ENCODE measurements at regions not wholly inside any gene's neighbourhood (a gene's known extent, or its start where the extent isn't known, plus 50 kb on each side); places are given as distances from the start of the nearest gene placed in this dataset.

GRCh38 chr13:106061781-106062180 lies 473.7 kb downstream of the EFNB2 start:
- H3K27ac ChIP-seq = no peak overlapping the region

GRCh38 chr13:106056851-106057250 lies 478.6 kb downstream of the EFNB2 start:
- Histone ChIP-seq H3K36me3 (no peaks in the 10 kb centered on the region), H3K27me3 (no peaks in the 10 kb centered on the region), H3K27ac (no peak overlapping the region), H3K4me3 (no peak overlapping the region), H3K9me3 (no peaks in the 10 kb centered on the region), H3K4me1 (no peaks in the 10 kb centered on the region)
- TF ChIP-seq CTCF (IDR thresholded peaks at IDR 0.05) = no peak
- no peak for DNase-seq (ENCODE audit: low spot score)

More at GRCh38 chr13:106061781-106062180, 473.7 kb downstream of the EFNB2 start:
- Histone ChIP-seq H3K4me1 (no peaks in the 10 kb centered on the region), H3K9me3 (no peaks in the 10 kb centered on the region), H3K36me3 (no peaks in the 10 kb centered on the region), H3K4me3 (no peak overlapping the region), H3K27me3 (no peaks in the 10 kb centered on the region)
- DNase-seq (ENCODE audit: low spot score) = no peak
- TF ChIP-seq CTCF (IDR thresholded peaks at IDR 0.05) = no peak

GRCh38 chr13:106052200-106052767 lies 483.2 kb downstream of the EFNB2 start:
- no peaks in the 10 kb centered on the region for H3K27me3 ChIP-seq
- no peaks in the 10 kb centered on the region for H3K9me3 ChIP-seq
- H3K36me3 ChIP-seq = no peaks in the 10 kb centered on the region
- no peak overlapping the region for H3K27ac ChIP-seq
- TF ChIP-seq CTCF (IDR thresholded peaks at IDR 0.05) = no peak
- H3K4me1 ChIP-seq = no peaks in the 10 kb centered on the region
- no peak for DNase-seq (ENCODE audit: low spot score)
- H3K4me3 ChIP-seq = no peak overlapping the region

GRCh38 chr13:106049171-106049570 lies 486.3 kb downstream of the EFNB2 start:
- Histone ChIP-seq H3K27ac (no peak overlapping the region), H3K4me1 (no peaks in the 10 kb centered on the region), H3K9me3 (no peaks in the 10 kb centered on the region), H3K27me3 (no peaks in the 10 kb centered on the region), H3K36me3 (no peaks in the 10 kb centered on the region), H3K4me3 (no peak overlapping the region)
- no peak for DNase-seq (ENCODE audit: low spot score)
- no peak for TF ChIP-seq CTCF (IDR thresholded peaks at IDR 0.05)

GRCh38 chr13:106048386-106048785 lies 487.1 kb downstream of the EFNB2 start:
- Histone ChIP-seq H3K27ac (no peak overlapping the region), H3K9me3 (no peaks in the 10 kb centered on the region), H3K27me3 (no peaks in the 10 kb centered on the region), H3K4me3 (no peak overlapping the region), H3K36me3 (no peaks in the 10 kb centered on the region), H3K4me1 (no peaks in the 10 kb centered on the region)
- TF ChIP-seq CTCF (IDR thresholded peaks at IDR 0.05) = no peak
- no peak for DNase-seq (ENCODE audit: low spot score)

- Histone ChIP-seq H3K27me3 (no peaks in the 10 kb centered on the region), H3K27ac (no peak overlapping the region), H3K4me1 (no peaks in the 10 kb centered on the region), H3K9me3 (no peaks in the 10 kb centered on the region), H3K4me3 (no peak overlapping the region), H3K36me3 (no peaks in the 10 kb centered on the region)
- no peak for DNase-seq (ENCODE audit: low spot score)
- no peak for TF ChIP-seq CTCF (IDR thresholded peaks at IDR 0.05)
Observed at GRCh38 chr13:106047859-106048258, 487.6 kb downstream of the EFNB2 start.

Measured in right atrium auricular region (tissue), 2 donors.